Right lobe of liver (tissue), 6 donors: ENCODE measurements at regions not wholly inside any gene's neighbourhood (a gene's known extent, or its start where the extent isn't known, plus 50 kb on each side); places are given as distances from the start of the nearest gene placed in this dataset.

Source experiments
- ATAC-seq, 4 donors: fragments of 200-7000 bp; cut with Tn5 transposase; one replicate each; pipeline ENCODE4 v1.9.1; 2020; ENCODE audit warnings: mild to moderate bottlenecking in 4 of 4, moderate library complexity in 4 of 4
- DNase-seq, 3 donors: peaks; one replicate each; pipeline ENCODE4 v3.0.0-alpha.2; 2020
- H3K27ac ChIP-seq, 3 donors: fragments of 200-600 bp; one replicate each; pipeline ENCODE4 v1.8.0; 2022
- H3K27me3 ChIP-seq, 2 donors: fragments of 200-600 bp; one replicate each; pipeline ENCODE4 v1.8.0; 2022
- H3K36me3 ChIP-seq, 4 donors: fragments of 200-600 bp; sonication (generic) in 1 of 4; one replicate each; pipeline versions ENCODE4 v1.5.1 to v1.8.0; 2017 to 2022; ENCODE audit warnings: control low read depth in 1 of 4
- H3K4me1 ChIP-seq, 4 donors: fragments of 200-600 bp; sonication (generic) in 1 of 4; one replicate each; pipeline versions ENCODE4 v1.5.1 to v1.8.0; 2017 to 2022; ENCODE audit warnings: control low read depth in 1 of 4
- H3K4me3 ChIP-seq, 3 donors: fragments of 200-600 bp; one replicate each; pipeline ENCODE4 v1.8.0; 2022
- H3K9me3 ChIP-seq, 4 donors: fragments of 200-600 bp; sonication (generic) in 1 of 4; one replicate each; pipeline versions ENCODE4 v1.5.1 to v1.8.0; 2017 to 2022; ENCODE audit warnings: control low read depth in 1 of 4
- POLR2A ChIP-seq: fragments of 450-650 bp; IDR thresholded peaks from one replicate; pipeline ENCODE4 v1.6.1; 2017; ENCODE audit warnings: antibody characterized with exemption, mild to moderate bottlenecking
- WGBS: methylation state at CpG from one replicate; pipeline ENCODE4 v1.1.6; 2018; ENCODE audit warnings: low coverage, low lambda C conversion rate; ENCODE audit not compliant: insufficient coverage; ENCODE audit errors: missing lambda C conversion rate; 5-methylcytosine and 5-hydroxymethylcytosine counted together
- intact Hi-C, 2 donors: fragments of 100-400 bp; cut with DNase I; formaldehyde crosslinking; loops; one replicate each; pipeline versions ENCODE4 v1.11.2 to v1.14.1; 2022
- TF ChIP-seq, protein P1 (sequence below), 4 donors: fragments of 200-600 bp in 3 of 4; fragments of 450-650 bp in 1 of 4; IDR thresholded peaks; one replicate each; pipeline versions ENCODE4 v1.5.1 to v1.8.0; 2016 to 2022; ENCODE audit warnings: antibody characterized with exemption in 4 of 4, mild to moderate bottlenecking in 2 of 4
- donor health status: DM: no; HTN: yes; CAD: no.
- donor health status: DM: no; HTN: no; CAD: no.
- donor health status: DM: no; HTN: no; CAD: no.
- donor health status: DM: no; HTN: yes; CAD: no.
- donor health status: DM: no; HTN: yes; CAD: no.

DNA sequence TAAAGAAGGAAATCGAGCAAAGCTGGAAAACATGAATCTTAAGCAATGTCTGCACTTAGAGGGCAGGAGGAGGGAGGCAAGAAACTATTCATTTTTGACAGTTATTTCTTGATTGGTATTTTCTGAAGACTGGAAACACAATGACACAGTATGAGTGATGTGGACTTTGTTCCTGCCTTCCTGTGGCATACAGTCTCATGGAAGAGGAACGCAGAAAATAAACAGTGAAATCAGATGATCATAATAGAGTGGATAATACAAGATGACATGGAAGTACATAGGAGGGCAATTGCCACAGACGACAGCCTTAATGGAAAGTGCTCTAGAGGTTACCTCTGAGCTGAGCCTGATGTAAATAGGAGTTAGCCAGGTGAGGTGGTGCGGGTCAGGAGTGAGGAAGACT, 140.4 kb upstream of the MAX start:
- TF ChIP-seq, protein P1, sequence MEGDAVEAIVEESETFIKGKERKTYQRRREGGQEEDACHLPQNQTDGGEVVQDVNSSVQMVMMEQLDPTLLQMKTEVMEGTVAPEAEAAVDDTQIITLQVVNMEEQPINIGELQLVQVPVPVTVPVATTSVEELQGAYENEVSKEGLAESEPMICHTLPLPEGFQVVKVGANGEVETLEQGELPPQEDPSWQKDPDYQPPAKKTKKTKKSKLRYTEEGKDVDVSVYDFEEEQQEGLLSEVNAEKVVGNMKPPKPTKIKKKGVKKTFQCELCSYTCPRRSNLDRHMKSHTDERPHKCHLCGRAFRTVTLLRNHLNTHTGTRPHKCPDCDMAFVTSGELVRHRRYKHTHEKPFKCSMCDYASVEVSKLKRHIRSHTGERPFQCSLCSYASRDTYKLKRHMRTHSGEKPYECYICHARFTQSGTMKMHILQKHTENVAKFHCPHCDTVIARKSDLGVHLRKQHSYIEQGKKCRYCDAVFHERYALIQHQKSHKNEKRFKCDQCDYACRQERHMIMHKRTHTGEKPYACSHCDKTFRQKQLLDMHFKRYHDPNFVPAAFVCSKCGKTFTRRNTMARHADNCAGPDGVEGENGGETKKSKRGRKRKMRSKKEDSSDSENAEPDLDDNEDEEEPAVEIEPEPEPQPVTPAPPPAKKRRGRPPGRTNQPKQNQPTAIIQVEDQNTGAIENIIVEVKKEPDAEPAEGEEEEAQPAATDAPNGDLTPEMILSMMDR (IDR thresholded peaks at IDR 0.05) = no peak
- TF ChIP-seq POLR2A = no peak
- H3K27me3 ChIP-seq = no peaks in the 10 kb centered on the region
- intact Hi-C loops = no loop called here
- H3K27ac ChIP-seq = no peak overlapping the region
- no peaks in the 10 kb centered on the region for H3K4me1 ChIP-seq
- H3K9me3 ChIP-seq = no peaks in the 10 kb centered on the region
- H3K36me3 ChIP-seq = no peaks in the 10 kb centered on the region
- WGBS = 44% methylated on average over 4 of the region's 4 CpGs
- H3K4me3 ChIP-seq = no peak overlapping the region
- DNase-seq = no peak
- ATAC-seq = no peak

DNA sequence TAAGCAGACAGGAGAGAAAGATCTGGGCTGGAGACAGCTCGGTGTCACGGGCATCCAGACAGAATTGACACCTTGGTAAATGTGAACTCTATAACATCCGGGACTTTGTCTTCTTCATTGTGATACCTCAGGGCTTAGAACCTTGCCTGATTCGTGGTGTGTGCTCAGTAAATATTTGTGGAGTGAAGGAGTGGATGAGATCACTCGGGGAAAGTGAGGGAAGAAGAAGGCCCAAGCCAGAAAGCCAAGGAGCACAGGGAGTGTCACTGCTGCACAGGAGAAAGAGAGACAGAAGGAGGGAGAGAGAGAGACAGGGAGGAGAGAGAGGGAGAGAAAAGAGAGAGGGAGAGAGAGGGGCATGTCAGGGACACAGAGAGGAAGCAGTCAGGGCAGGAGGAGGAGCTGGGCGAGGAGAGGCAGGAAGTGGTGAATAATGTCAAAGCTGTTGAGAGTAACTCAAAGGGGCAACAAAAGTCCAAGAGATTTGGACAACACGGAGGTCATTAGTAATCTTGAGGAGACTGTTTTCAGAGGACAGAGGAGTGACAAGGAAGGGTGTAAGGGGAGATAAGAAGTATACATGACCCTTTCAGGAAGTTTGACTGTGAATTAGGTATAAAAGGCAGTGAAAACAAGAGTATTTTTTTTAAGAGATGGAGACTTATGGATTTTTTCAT, 141.6 kb upstream of the MAX start:
- ATAC-seq (peak in 3 of 4 donors; percentile 25 to 66 (median 49)), DNase-seq (no peak)
- WGBS = 26% methylated on average over 7 of the region's 7 CpGs
- no peaks in the 10 kb centered on the region for H3K27me3 ChIP-seq
- H3K4me3 ChIP-seq = no peak overlapping the region
- intact Hi-C loops = no loop called here
- no peaks in the 10 kb centered on the region for H3K4me1 ChIP-seq
- H3K27ac ChIP-seq = no peak overlapping the region
- no peak for TF ChIP-seq POLR2A
- TF ChIP-seq, protein P1 (IDR thresholded peaks at IDR 0.05) = no peak
- no peaks in the 10 kb centered on the region for H3K9me3 ChIP-seq
- H3K36me3 ChIP-seq = no peaks in the 10 kb centered on the region

DNA sequence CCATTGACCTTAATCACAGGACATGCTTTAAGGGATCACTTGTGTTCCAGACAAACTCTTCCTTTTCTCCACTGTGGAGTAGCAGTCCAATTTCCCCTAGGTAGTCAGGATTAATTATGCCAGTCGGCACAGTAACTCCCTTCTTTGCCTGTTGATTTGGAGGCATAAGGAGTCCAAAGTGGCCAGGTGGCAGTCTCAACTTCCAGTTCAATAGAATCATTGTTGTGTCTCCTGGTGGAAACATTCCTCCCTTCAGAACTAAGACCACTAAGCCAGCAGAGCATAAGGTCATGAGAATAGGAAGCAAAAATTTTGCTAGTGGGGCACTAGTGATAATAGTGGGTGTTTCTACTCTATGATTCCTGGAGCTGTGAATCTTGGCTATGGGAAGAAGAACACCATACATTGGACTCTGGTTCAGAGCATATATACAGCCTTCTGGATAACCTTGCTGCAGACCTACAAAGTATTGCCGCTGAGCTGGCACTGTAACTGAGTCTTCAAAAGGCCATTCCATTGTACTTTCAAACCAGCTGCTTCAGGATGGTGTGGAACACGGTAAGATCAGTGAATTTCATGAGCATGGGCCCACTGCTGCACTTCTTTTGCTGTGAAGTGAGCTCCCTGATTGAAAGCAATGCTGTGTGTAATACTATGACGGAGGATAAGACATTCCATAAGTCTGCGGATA, 147.3 kb upstream of the MAX start:
- DNase-seq = no peak
- Histone ChIP-seq H3K4me3 (no peak overlapping the region), H3K36me3 (no peaks in the 10 kb centered on the region), H3K27ac (no peak overlapping the region), H3K9me3 (no peaks in the 10 kb centered on the region), H3K4me1 (no peaks in the 10 kb centered on the region), H3K27me3 (no peaks in the 10 kb centered on the region)
- TF ChIP-seq, protein P1 (IDR thresholded peaks at IDR 0.05) = no peak
- TF ChIP-seq POLR2A = no peak
- WGBS = 33% methylated on average over 1 of the region's 5 CpGs
- intact Hi-C loops = no loop called here
- no peak for ATAC-seq

DNA sequence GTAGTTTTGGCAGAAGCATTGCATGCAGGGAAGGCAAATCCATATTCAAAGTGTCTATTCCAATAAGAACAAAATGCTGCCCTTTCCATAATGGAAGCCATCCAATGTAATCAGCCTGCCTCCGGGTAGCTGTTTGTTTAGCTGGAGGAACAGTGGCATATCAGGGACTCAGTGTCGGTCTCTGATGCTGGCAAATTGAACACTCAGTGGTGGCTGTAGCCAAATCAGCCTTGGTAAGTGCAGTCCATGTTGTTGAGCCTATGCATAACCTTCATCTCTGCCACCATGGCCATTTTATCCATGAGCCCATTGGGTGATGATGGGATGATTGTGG, 147.8 kb upstream of the MAX start:
- intact Hi-C loops = no loop called here
- WGBS = no CpG with 5 or more reads among the region's 2 CpGs
- Histone ChIP-seq H3K4me1 (no peaks in the 10 kb centered on the region), H3K27me3 (no peaks in the 10 kb centered on the region), H3K27ac (no peak overlapping the region), H3K9me3 (no peaks in the 10 kb centered on the region), H3K4me3 (no peak overlapping the region), H3K36me3 (no peaks in the 10 kb centered on the region)
- no peak for TF ChIP-seq POLR2A
- TF ChIP-seq, protein P1 (IDR thresholded peaks at IDR 0.05) = no peak
- DNase-seq = no peak
- ATAC-seq = no peak
